HG02571 (cell line): ENCODE measurements at regions not wholly inside any gene's neighbourhood (a gene's known extent, or its start where the extent isn't known, plus 50 kb on each side); places are given as distances from the start of the nearest gene placed in this dataset.
"Not testable (repeated sequence)": the region's sequence is repeated elsewhere in the genome, so short reads cannot be mapped to it uniquely, and the experiment has no call there.

Experiments
- ATAC-seq: cut with Tn5 transposase; IDR thresholded peaks from one replicate; pipeline ENCODE4 v1.9.1; 2021; ENCODE audit warnings: mild to moderate bottlenecking, moderate library complexity; ENCODE audit not compliant: unreplicated experiment

GRCh38 chr1:219324171-219324570, 150.5 kb downstream of the LYPLAL1 start:
- ATAC-seq, result no peak

- ATAC-seq, result no peak
Observed at GRCh38 chr1:219323426-219323825, 149.7 kb downstream of the LYPLAL1 start.

GRCh38 chr1:219322766-219323165, 149.1 kb downstream of the LYPLAL1 start:
- no peak for ATAC-seq

- not testable (repeated sequence) for ATAC-seq
Observed at GRCh38 chr1:219320563-219320962, 146.9 kb downstream of the LYPLAL1 start.

GRCh38 chr1:219318826-219319225, 145.1 kb downstream of the LYPLAL1 start:
- no peak for ATAC-seq

- ATAC-seq, result no peak
Observed at GRCh38 chr1:219317762-219318353, 144.2 kb downstream of the LYPLAL1 start.

- no peak for ATAC-seq
Observed at GRCh38 chr1:219316066-219316465, 142.4 kb downstream of the LYPLAL1 start.

- ATAC-seq, result no peak
Observed at GRCh38 chr1:219313961-219314360, 140.3 kb downstream of the LYPLAL1 start.

GRCh38 chr1:219312967-219313366, 139.3 kb downstream of the LYPLAL1 start:
- no peak for ATAC-seq

- ATAC-seq, result no peak
Observed at GRCh38 chr1:219310181-219310728, 136.6 kb downstream of the LYPLAL1 start.

- ATAC-seq, result no peak
Observed at GRCh38 chr1:219308367-219308766, 134.7 kb downstream of the LYPLAL1 start.

GRCh38 chr1:219304227-219305226, 130.8 kb downstream of the LYPLAL1 start:
- ATAC-seq, result no peak

GRCh38 chr1:219302697-219303096, 129.0 kb downstream of the LYPLAL1 start:
- ATAC-seq, result no peak

- ATAC-seq, result no peak
Observed at GRCh38 chr1:219299420-219299819, 125.7 kb downstream of the LYPLAL1 start.

GRCh38 chr1:219298571-219299148, 125.0 kb downstream of the LYPLAL1 start:
- ATAC-seq, result no peak

GRCh38 chr1:219296430-219297355, 123.0 kb downstream of the LYPLAL1 start:
- ATAC-seq, result no peak

- ATAC-seq, result no peak
Observed at GRCh38 chr1:219294251-219294650, 120.6 kb downstream of the LYPLAL1 start.

- no peak for ATAC-seq
Observed at GRCh38 chr1:219293410-219293809, 119.7 kb downstream of the LYPLAL1 start.

- ATAC-seq, result no peak
Observed at GRCh38 chr1:219292999-219293398, 119.3 kb downstream of the LYPLAL1 start.

GRCh38 chr1:219292341-219292740, 118.7 kb downstream of the LYPLAL1 start:
- ATAC-seq, result no peak
